HEK293T (cell line): ENCODE measurements at regions not wholly inside any gene's neighbourhood (a gene's known extent, or its start where the extent isn't known, plus 50 kb on each side); places are given as distances from the start of the nearest gene placed in this dataset.

Experiments
- BHLHE40 ChIP-seq: fragments of 450-650 bp; IDR thresholded peaks from 2 replicates; pipeline ENCODE4 v1.6.1; 2016; ENCODE audit warnings: mild to moderate bottlenecking, moderate library complexity, borderline replicate concordance
- ELF4 ChIP-seq: fragments of 450-650 bp; IDR thresholded peaks from 2 replicates; pipeline ENCODE4 v1.6.1; 2017; ENCODE audit warnings: antibody characterized with exemption
- FOXA1 ChIP-seq: fragments of 450-650 bp; IDR thresholded peaks from 2 replicates; pipeline ENCODE4 v1.6.1; 2016; ENCODE audit warnings: mild to moderate bottlenecking
- FOXK2 ChIP-seq: fragments of 450-650 bp; IDR thresholded peaks from 2 replicates; pipeline ENCODE4 v1.6.1; 2016; ENCODE audit warnings: mild to moderate bottlenecking
- FOXM1 ChIP-seq: fragments of 450-650 bp; IDR thresholded peaks from 2 replicates; pipeline ENCODE4 v1.6.1; 2017; ENCODE audit warnings: mild to moderate bottlenecking, borderline replicate concordance
- L3MBTL2 ChIP-seq: fragments of 450-650 bp; conservative IDR thresholded peaks from 2 replicates; pipeline ENCODE4 v1.6.1; 2016; ENCODE audit warnings: mild to moderate bottlenecking
- SP1 ChIP-seq: fragments of 450-650 bp; IDR thresholded peaks from 2 replicates; pipeline ENCODE4 v1.6.1; 2017
- TARDBP ChIP-seq: fragments of 450-650 bp; IDR thresholded peaks from 2 replicates; pipeline ENCODE4 v1.6.1; 2016
- ZNF384 ChIP-seq: fragments of 450-650 bp; IDR thresholded peaks from 2 replicates; pipeline ENCODE4 v1.6.1; 2016
- TF ChIP-seq, protein P1 (sequence below): fragments of 450-650 bp; IDR thresholded peaks from 2 replicates; pipeline ENCODE4 v1.6.1; 2016

DNA sequence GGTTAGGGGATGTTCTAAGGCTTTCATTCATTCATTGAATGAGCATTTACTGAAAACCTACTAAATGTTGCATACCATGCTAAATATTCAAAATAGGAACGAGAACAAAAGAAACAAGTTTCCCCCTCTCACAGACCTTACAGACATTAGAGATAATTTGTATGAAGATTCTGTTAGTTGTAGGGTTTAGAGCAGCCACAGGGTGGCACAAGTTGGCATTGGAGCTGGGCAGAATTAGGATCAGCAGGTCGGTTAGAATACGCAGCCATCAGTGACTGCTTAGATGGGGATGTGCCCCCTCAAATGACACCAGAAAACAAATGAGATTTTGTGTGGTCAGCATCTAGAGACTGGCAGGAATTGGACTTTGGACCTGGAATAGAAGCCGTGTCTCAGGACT lies 166.3 kb upstream of the DAAM1 start:
- TF ChIP-seq BHLHE40 (no peak), SP1 (no peak), FOXM1 (no peak), TARDBP (no peak), FOXA1 (no peak), L3MBTL2 (no peak), ELF4 (no peak), FOXK2 (no peak), ZNF384 (no peak)
- TF ChIP-seq, protein P1, sequence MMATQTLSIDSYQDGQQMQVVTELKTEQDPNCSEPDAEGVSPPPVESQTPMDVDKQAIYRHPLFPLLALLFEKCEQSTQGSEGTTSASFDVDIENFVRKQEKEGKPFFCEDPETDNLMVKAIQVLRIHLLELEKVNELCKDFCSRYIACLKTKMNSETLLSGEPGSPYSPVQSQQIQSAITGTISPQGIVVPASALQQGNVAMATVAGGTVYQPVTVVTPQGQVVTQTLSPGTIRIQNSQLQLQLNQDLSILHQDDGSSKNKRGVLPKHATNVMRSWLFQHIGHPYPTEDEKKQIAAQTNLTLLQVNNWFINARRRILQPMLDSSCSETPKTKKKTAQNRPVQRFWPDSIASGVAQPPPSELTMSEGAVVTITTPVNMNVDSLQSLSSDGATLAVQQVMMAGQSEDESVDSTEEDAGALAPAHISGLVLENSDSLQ: no peak
